GM19035 (cell line): ENCODE measurements at regions not wholly inside any gene's neighbourhood (a gene's known extent, or its start where the extent isn't known, plus 50 kb on each side); places are given as distances from the start of the nearest gene placed in this dataset.

Experiments
- ATAC-seq: cut with Tn5 transposase; IDR thresholded peaks from one replicate; pipeline ENCODE4 v1.9.1; 2021; ENCODE audit not compliant: unreplicated experiment

DNA sequence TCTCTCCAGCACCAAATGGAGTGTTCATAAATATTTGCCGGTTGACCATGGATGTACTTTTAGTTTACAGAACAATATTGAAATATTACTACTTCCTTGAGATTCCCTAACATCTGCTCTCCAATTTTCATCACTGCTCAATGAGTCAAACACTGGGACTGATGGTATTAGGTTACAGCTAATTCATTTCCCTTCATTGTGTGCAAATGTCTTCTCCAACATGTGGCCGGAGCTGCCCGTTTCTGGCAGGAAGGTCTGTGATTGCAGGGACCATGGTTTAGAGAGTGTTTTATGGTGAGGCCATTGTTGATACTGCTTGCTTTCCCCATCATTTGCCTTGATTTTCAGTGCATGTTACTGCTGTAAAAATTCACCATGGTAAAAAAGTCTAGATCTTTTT lies 209.3 kb downstream of the HS3ST3B1 start:
- ATAC-seq, result no peak

- ATAC-seq, result no peak
Measured at GRCh38 chr17:14508156-14508555, 207.3 kb downstream of the HS3ST3B1 start.

DNA sequence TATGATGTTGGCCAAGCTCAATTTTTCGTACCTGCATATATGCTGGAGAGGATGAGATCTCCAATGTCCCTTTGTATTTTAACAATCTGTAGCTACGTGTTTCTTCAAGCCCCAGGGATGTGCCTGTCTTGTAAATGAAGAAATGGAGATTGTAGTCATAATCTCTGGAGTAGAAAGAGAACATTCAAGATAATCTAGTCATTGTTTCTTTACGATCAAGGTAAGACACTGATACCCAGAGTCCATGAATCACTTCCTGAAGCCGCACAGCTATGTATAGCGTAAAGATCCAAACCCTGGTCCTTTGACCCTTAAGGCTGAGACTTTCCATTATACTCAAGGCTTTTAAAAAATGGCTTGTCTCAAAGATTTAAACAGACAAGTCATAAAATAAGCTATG lies 205.5 kb downstream of the HS3ST3B1 start:
- ATAC-seq, result no peak

DNA sequence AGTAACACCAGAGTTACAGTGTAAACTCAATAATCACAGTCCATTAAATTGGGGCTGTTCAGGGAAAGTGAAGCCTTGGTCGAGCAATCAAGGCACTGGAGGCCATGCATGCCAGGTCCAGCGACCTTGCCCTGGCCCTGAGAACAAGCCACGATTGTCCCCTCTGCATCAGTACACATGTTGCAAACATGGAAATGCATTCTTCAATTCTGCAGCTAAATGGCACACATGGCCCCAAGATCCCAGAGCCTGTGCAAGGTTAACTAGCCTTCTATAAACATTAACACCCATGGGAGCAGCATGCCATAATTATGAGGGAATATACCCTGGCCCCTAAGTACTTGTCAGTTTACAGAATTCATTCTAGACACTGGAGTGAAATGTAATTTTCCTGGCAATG lies 204.7 kb downstream of the HS3ST3B1 start:
- no peak for ATAC-seq

DNA sequence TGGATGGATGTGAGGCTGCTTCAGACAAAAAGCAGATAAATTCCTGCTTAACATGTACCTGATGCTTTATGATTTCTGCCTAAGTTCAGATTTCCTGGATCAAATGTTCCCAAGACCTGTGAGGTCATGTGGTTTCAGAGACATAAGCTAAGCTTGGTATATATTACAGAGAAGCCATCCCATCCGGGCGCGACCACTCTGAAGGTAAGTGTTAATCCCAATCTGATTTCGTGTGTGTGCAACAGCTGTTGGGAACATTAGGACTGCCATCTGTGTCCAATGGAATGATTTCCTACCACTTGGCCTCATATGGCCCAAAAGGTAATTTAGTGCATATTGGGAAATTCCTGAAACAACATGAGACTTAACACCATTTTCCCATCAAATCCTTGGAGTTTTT lies 199.1 kb downstream of the HS3ST3B1 start:
- ATAC-seq, result no peak

- ATAC-seq, result no peak
Measured at GRCh38 chr17:14498812-14499211, 197.9 kb downstream of the HS3ST3B1 start.

DNA sequence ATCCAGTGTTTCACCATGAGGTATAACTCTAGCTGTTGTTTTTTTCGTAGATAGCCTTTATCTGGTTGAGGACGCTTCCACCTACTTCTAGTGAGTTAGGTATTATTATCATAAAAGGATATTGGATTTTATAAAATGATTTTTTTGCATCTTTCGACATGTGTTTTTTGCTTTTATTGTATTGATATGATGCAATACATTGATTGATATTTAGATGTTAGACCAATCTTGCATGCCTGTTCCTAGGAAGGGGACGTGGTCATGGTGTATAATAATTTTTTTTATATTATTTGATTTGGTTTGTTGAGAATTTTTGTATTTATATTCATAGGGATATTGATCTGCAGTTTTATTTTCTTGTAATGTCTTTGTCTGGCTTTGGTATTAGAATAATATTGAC lies 193.3 kb downstream of the HS3ST3B1 start:
- ATAC-seq, result no peak

- ATAC-seq, result no peak
Measured at GRCh38 chr17:14489986-14490385, 189.1 kb downstream of the HS3ST3B1 start.

DNA sequence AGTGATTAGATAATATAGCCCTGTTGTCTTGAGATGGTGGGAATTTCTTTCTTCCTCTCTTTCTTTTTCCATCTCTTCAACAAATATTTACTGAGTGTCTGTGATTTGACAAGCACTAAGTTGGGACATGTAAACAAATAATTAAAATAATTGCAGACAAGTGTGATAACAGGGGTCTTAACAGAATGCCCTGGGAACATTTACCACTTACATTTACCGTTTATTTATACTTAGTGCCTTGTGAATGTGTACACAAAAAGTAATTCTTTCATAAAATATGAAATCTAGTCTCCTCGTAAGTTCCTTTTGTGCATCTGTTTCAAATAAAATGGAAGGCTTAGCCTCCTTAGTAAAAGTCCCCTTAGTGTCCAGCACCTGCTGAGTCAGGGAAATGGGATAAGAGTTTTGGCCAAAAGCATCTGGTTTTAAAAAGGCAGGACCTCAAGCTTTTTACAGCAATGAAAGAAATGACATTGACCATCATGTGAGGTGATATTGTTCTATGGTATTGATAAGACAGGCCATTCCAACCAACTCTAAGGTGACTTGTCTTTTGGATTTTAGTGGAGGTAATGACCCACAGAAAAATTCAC lies 188.2 kb downstream of the HS3ST3B1 start:
- no peak for ATAC-seq

DNA sequence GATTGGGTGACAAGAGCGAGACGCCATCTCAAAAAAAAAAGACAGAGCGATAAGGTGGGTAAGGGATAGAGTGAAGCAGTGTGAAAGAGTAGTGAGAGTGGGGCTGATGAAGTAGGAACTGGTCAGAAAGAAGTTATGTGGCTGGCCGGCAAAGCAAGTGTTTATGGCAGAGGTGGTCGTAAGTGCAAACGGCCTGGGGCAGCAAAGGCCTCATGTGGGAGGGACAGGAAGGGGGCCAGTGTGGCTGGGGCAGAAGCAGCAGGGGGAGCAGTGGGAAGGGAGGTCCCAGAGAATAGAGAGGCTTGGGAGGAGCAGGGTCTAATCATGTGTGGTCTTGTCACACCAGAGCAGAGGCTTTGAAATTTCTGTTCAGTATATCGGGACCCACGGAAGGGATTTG lies 186.2 kb downstream of the HS3ST3B1 start:
- ATAC-seq, result no peak

DNA sequence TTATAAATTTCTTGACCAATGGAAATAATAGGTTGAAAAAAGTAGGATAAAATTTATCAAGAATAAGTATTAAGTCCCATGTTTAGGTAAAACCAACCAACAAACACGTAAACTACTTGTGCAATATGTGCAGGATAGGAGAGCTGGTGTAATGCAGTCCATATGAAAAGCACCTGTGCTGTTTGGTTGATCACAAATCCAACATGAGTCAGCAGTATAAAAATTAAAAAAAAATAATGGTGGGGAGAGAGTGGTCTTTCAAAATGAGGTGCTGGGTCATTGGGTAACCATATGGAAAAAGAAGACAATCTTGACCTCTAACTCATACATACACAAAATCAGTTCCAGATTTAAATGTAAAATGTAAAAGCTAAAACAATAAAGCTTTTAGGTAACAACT lies 181.8 kb downstream of the HS3ST3B1 start:
- ATAC-seq, result no peak

GRCh38 chr17:14481664-14482063 lies 180.8 kb downstream of the HS3ST3B1 start:
- ATAC-seq, result no peak

GRCh38 chr17:14474591-14474990 lies 173.7 kb downstream of the HS3ST3B1 start:
- no peak for ATAC-seq

DNA sequence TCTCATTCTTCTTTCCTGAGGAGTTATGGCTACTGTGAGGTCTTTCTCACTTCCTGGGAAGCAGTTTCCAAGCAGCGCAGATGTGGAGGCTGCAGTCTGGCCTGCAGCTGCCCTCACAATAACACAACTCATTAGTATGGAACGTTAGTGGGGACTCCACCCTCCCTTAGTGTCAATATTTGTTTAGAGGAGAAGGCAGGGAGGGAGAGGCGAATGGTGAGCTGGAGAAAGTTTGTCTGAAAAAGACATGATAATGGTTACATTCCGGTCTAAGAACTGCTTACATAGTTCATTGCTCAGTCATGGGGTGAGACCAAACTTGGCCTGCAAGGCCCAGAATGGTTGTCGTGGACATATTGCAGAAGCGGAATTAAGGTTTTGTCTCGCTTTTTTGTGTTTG lies 170.2 kb downstream of the HS3ST3B1 start:
- no peak for ATAC-seq

- ATAC-seq, result no peak
Measured at GRCh38 chr17:14470417-14470816, 169.5 kb downstream of the HS3ST3B1 start.

DNA sequence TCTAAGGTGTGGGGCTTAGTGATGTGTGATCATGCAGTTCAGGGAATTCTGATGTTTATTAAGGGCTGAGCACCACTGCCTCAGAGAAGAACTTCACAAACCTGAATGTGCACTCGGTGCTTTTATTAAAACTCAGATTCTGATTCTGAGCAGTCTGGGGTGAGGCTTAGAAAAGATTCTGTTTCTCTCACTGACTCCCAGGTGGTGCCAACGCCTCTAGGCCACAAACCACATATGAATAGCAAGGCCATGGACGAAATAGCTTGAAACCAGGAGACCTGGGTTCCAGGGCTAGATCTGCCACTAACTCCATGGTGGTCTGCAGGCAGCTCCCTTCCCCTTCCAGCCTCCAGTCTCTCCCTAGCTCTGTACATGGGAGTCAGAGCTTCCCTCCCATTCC lies 169.1 kb downstream of the HS3ST3B1 start:
- no peak for ATAC-seq

DNA sequence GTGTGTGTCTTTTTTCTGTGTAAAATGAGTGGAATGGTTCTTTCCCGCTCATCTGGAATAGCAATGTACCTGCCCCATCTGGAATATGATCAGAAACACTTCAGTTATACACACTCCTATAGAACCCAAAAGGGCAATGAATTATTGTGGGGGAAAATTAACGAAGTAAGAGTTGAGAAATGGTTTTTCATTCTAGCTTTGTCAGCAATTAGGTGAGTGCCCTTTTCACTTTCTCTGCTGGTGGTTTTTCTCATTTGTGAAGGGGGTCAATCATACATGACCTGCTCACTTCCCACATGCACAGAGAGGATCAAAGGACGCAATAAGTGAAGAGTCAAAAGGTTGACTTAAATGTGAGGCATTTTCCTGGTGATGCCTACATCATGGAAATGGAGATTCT lies 168.0 kb downstream of the HS3ST3B1 start:
- no peak for ATAC-seq

DNA sequence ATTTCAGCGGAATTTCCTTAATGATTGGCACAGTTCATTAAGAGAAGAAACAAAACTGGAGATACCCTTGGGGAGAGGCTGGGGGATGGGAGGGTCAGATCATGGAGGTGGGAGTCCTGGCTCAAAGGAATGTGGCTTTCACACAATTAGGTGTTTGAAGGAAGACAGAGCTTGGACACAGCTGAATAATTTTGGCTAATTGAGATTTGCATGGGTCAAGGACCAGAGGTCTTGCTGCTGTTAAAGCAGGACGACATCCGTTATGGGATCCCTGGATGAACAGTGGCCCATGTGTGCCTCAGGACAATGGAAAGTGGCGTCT lies 160.3 kb downstream of the HS3ST3B1 start:
- ATAC-seq, result no peak

DNA sequence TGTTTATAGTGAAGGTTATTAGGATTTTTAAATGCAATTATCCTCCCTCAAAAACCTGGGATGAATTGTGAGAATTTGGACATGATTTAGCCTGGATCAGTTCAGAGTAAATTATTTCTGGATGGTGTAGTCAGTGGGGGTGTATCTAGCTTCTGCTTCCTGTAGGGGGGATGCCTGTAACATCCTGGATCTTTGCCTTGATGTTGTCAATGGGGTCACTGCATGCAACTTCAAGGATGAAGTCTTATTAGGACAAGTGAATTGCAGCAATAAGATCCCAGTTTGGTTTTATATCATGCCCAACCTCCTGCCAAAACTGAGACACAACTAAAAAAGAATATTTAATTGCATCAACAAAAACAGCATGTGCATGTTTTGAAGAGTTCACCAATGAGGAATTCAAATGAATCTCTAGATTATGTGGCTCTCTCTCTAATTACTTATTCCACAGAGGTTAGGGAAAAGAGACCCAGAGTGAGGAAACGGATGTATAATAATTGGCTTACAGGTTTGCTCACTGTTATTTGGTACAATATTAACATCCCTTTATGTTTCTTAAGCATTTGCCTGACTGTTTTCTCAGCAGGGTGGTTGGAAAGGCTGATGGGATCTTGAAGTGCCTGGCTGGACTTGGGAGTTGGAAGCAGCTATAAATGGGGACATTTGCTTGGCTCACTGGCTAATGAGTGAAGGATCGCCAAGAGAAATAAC lies 159.8 kb downstream of the HS3ST3B1 start:
- no peak for ATAC-seq

DNA sequence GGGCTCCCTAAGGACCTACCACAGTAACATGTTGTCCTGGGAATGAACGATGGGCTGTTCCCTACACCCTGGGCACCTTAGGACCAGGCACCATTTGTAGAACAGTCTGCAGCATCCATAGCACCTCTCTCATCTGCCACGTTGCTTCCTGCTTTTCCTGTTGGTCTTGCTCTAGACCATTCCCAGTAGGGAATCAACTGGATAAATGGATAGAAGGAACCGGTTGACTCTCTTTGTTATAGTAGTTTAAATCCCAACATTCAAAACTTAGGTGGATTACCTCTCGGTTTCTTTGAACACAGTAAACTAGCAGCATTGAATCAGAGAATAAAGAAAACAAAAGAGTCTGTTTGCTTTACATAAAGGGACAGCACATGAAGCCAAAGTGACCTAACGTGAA lies 159.1 kb downstream of the HS3ST3B1 start:
- ATAC-seq, result no peak

DNA sequence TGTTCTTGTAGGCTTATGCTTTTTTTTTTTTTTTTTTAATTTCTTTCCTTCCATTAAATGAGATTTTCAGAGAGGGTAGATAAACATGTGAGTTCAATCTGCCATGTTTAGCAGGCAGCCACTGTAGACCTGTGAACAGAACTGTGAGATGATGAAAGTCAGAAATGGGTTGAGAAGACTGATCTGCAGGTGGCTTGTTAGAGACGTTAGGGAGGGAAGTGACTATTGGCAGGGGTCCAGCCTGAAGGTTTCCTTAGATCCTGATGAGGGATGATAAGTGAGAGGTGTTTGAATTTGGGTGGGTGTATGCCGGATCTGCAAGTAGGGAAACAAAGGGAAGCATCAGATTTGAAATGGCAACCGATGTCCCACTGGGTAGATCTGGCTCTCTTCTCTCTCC lies 157.8 kb downstream of the HS3ST3B1 start:
- no peak for ATAC-seq

DNA sequence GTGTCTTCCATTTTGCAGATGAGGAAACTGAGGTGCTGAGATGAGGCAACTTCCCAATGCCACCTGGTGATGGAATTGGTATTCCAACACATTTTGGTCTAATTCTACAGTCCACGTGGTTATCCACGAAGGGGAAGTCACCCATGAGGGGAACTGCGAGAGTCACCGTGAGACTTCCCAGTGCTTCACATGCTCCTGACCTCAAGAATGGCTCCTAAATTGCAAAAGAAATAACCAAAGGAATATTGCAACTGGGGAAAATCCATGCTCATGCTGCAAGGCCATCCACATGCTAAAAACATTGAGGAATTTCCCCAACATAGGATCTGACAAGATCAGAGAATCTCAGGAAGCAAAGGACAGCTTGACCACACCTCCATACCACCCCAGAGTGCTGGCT lies 153.9 kb downstream of the HS3ST3B1 start:
- no peak for ATAC-seq

GRCh38 chr17:14452856-14453255 lies 152.0 kb downstream of the HS3ST3B1 start:
- ATAC-seq, result no peak
